Activated CD4-positive, alpha-beta T cell treated with anti-CD3 and anti-CD28 coated beads, Interleukin-2, amount 10 ng/mL, durations not matched to agents 24 days and 14 days (primary cell): ENCODE measurements at regions not wholly inside any gene's neighbourhood (a gene's known extent, or its start where the extent isn't known, plus 50 kb on each side); places are given as distances from the start of the nearest gene placed in this dataset.

Source experiments
- DNase-seq: peaks from one replicate; pipeline ENCODE4 v3.0.0; 2022
- H3K27ac Mint-ChIP-seq: one replicate; pipeline ENCODE4 v1.8.0; 2022; ENCODE audit warnings: mild to moderate bottlenecking, mixed read lengths
- H3K27me3 Mint-ChIP-seq: one replicate; pipeline ENCODE4 v1.8.0; 2022; ENCODE audit warnings: mixed read lengths
- H3K36me3 Mint-ChIP-seq: one replicate; pipeline ENCODE4 v1.8.0; 2022; ENCODE audit warnings: low read depth, mild to moderate bottlenecking, mixed read lengths
- H3K4me1 Mint-ChIP-seq: one replicate; pipeline ENCODE4 v1.8.0; 2021; ENCODE audit warnings: mixed read lengths
- H3K4me3 Mint-ChIP-seq: one replicate; pipeline ENCODE4 v1.8.0; 2022; ENCODE audit warnings: mild to moderate bottlenecking, moderate library complexity, mixed read lengths
- H3K9me3 Mint-ChIP-seq: one replicate; pipeline ENCODE4 v1.8.0; 2021; ENCODE audit warnings: mixed read lengths
- intact Hi-C: fragments of 100-400 bp; cut with micrococcal nuclease; formaldehyde crosslinking; loops from one replicate; pipeline ENCODE4 v1.15.1; 2023

DNA sequence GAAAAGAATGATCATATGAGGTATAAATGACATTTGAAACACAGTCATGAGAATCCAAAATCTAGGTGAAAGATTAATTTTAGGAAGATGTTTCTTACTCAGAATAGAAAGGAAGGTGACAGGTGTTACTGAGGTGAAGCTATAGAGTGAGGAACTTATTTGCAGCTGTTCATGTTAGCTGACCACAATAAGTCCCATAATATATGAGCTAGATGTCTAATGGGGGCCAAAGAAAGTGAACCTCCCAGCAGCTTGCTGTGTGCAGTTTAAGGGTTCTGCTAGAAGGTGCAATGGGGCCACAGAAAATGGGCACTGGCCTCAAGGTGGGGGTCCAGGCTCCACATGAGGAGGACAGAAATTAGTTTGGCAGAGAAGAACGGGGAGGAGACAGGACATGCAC lies 1374.9 kb upstream of the CRIM1 start:
- no peaks in the 10 kb centered on the region for H3K9me3 Mint-ChIP-seq
- no peak overlapping the region for H3K27ac Mint-ChIP-seq
- intact Hi-C loops, result no loop called here
- no peaks in the 10 kb centered on the region for H3K4me1 Mint-ChIP-seq
- H3K36me3 Mint-ChIP-seq, result no peaks in the 10 kb centered on the region
- H3K27me3 Mint-ChIP-seq, result no peaks in the 10 kb centered on the region
- H3K4me3 Mint-ChIP-seq, result no peak overlapping the region
- DNase-seq, result no peak

DNA sequence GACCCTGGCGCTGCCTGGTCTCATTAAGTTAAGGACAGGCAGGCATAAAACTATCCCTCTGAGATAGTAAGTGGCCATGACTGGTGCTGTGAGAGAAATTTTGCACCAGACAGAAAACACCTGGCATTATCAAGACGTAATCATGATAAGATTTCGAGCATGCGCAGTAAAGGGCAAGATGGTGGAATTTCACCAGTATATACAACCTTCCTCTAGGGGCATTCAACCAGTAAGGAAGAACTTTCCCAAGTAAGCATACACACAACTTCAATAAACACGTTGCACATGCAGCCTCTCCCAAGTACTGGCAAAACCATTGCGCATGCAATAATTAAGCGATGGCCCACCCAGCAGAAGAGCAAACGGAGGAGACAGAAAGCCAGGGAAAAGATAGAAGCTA lies 1376.4 kb upstream of the CRIM1 start:
- peaks cover 3% of the 10 kb centered on the region for H3K9me3 Mint-ChIP-seq
- no peaks in the 10 kb centered on the region for H3K27me3 Mint-ChIP-seq
- no peaks in the 10 kb centered on the region for H3K36me3 Mint-ChIP-seq
- DNase-seq, result no peak
- intact Hi-C loops, result no loop called here
- H3K4me3 Mint-ChIP-seq, result no peak overlapping the region
- H3K4me1 Mint-ChIP-seq, result no peaks in the 10 kb centered on the region
- H3K27ac Mint-ChIP-seq, result no peak overlapping the region

DNA sequence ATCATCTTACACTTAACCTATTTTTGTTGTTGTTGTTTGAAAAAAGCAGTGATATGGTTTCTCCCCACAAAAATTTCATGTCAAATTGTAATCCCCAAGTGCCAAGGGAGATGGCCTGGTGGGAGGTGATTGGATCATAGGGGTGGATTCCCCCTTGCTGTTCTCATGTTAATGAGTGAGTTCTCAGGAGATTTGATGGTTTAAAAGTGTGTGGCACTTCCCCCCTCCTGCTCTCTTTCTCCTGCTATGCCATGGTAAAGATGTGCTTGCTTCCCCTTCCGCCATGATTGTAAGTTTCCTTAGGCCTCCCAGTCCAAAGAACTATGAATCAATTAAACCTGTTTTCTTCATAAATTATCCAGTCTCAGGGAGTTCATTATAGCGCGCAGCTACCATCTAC lies 1362.7 kb upstream of the FAM98A start:
- no peaks in the 10 kb centered on the region for H3K27me3 Mint-ChIP-seq
- H3K36me3 Mint-ChIP-seq, result no peaks in the 10 kb centered on the region
- H3K9me3 Mint-ChIP-seq, result no peaks in the 10 kb centered on the region
- no peak for DNase-seq
- intact Hi-C loops, result no loop called here
- no peaks in the 10 kb centered on the region for H3K4me1 Mint-ChIP-seq
- H3K27ac Mint-ChIP-seq, result no peak overlapping the region
- H3K4me3 Mint-ChIP-seq, result no peak overlapping the region

DNA sequence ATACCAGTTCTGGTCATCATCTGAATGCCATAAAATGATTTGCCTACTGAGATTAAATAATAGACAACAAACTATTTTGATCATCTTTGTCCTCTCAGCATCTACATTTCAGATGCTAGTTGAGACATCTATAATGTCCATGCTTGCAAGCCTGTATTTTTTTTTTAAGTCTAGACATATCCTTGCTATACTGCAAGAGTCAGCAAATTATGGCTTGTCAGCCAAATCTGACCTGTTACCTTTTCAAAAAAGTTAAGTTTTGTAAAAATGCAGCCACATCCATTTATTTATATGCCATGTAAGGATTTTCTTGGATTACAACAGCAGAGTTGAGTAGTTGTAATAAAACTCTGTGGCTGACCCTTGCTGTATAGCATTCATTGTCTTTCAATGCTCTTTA lies 1355.7 kb upstream of the FAM98A start:
- Mint-ChIP-seq H3K4me1 (no peaks in the 10 kb centered on the region), H3K27me3 (no peaks in the 10 kb centered on the region), H3K9me3 (no peaks in the 10 kb centered on the region), H3K36me3 (no peaks in the 10 kb centered on the region), H3K4me3 (no peak overlapping the region), H3K27ac (no peak overlapping the region)
- no peak for DNase-seq
- intact Hi-C loops, result no loop called here

DNA sequence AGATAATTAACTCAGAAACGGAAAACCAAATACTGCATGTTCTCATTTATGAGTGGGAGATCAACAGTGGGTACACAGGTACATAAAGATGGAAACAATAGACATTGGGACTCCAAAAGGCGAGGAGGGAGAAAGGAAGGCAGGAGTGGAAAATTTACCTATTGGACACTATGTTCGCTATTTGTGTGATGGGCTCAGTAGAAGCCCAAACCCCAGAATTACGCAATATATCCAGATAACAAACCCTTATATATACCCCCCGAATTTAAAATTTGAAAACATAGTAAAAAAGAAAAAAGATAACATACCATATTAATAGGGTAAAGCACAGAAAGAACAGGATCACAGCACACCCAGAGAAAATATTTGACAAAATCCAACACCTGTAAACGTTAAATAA lies 1351.7 kb upstream of the FAM98A start:
- DNase-seq, result no peak
- Mint-ChIP-seq H3K4me3 (no peak overlapping the region), H3K27ac (no peak overlapping the region), H3K27me3 (no peaks in the 10 kb centered on the region), H3K4me1 (no peaks in the 10 kb centered on the region), H3K9me3 (no peaks in the 10 kb centered on the region), H3K36me3 (no peaks in the 10 kb centered on the region)
- intact Hi-C loops, result no loop called here

DNA sequence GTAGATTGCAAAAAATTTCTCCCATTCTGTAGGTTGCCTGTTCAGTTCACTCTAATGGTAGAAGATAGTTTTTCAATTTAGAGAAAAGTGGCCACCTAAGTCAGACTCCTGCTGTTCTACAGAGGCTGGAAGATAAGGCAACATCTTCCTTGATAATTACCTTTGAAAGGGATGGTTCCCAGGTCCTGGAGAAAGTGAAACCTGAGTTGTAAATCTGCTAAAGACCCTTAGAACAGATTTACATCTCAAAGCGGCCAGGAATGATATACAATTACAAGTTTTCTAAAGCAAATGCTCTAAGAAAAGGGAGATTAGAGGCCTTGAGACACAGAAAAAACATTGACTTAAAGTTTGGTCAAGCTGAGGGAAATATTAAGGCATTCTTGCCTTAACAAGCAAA lies 1350.2 kb upstream of the FAM98A start:
- no peak overlapping the region for H3K27ac Mint-ChIP-seq
- H3K27me3 Mint-ChIP-seq, result no peaks in the 10 kb centered on the region
- no peaks in the 10 kb centered on the region for H3K9me3 Mint-ChIP-seq
- no peaks in the 10 kb centered on the region for H3K36me3 Mint-ChIP-seq
- DNase-seq, result no peak
- no peak overlapping the region for H3K4me3 Mint-ChIP-seq
- intact Hi-C loops, result no loop called here
- no peaks in the 10 kb centered on the region for H3K4me1 Mint-ChIP-seq

DNA sequence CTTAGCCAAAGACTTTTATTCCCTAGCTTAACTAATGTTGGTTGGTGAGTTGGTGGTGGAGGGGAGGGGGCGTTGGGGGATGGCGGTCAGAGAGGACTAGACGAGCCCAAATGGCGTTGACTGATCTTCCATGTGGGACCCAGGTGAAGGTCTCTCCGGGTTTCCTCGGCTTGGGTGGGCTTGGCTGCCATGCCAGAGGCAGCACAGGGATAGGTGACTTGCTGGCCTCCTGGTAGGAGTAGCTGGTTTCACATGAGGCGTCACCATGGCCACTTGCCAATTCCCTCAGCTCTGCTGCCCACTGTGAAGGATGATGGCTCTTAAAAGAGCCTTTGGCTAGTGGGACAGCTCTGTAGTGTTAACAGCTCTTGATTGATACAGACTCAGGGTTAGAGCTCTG lies 1337.0 kb upstream of the FAM98A start:
- Mint-ChIP-seq H3K9me3 (peaks cover 5% of the 10 kb centered on the region), H3K27me3 (no peaks in the 10 kb centered on the region), H3K36me3 (no peaks in the 10 kb centered on the region), H3K27ac (no peak overlapping the region), H3K4me3 (no peak overlapping the region), H3K4me1 (no peaks in the 10 kb centered on the region)
- no peak for DNase-seq
- intact Hi-C loops, result no loop called here

DNA sequence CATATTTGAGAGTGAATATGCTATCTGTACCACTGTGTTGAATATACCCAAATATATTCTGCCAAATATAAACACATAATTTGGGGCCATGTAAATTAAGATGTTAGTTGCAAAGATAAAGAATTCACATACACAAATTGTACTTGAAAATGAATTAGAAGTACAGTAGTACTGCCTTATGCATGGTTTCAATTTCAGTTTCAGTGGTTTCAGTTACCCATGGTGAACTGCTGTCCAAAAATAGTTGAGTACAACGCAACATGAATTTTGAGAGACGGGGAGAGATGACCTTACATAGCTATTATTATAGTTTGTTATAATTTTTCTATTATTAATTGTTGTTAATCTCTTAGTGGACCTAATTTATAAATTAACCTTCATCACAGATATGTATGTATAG lies 1313.0 kb upstream of the FAM98A start:
- intact Hi-C loops, result no loop called here
- Mint-ChIP-seq H3K36me3 (no peaks in the 10 kb centered on the region), H3K27me3 (no peaks in the 10 kb centered on the region), H3K27ac (no peak overlapping the region), H3K4me1 (no peaks in the 10 kb centered on the region), H3K9me3 (no peaks in the 10 kb centered on the region), H3K4me3 (no peak overlapping the region)
- no peak for DNase-seq

DNA sequence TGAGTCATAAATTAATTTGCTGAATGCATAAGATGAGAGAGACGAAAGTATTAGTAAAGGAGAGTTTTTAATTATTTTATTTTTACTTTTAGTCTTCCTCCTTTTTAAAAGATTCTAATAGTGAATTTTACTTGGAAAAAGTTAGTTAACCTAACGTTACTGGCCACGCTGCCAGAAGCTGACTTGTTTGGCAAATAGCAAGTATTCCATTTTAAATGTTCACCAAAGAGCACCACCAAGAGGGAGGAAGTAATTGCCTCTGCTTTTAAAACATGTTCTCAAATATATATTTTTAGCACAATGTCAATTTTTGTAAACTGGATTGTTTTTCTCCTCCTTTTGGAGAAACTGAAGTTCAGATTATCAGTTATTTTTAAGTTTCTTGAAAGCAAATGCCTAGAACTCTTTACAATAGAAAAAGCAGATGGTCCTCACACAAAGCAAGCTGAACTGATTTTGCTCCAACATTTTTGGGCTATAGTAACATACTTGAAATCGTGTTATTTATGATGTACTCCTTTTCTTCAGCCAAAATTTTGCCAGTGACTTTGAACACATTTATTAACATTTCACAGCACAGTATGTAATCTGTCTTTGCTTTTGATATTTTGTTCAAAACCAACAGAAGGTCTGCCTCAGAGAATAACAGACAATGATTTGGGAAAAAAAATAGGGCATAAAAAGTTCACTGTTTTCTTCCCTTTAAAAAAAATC lies 1311.0 kb upstream of the FAM98A start:
- Mint-ChIP-seq H3K4me3 (no peak overlapping the region), H3K27ac (no peak overlapping the region), H3K4me1 (no peaks in the 10 kb centered on the region), H3K27me3 (no peaks in the 10 kb centered on the region), H3K9me3 (no peaks in the 10 kb centered on the region), H3K36me3 (no peaks in the 10 kb centered on the region)
- no peak for DNase-seq
- intact Hi-C loops, result no loop called here

DNA sequence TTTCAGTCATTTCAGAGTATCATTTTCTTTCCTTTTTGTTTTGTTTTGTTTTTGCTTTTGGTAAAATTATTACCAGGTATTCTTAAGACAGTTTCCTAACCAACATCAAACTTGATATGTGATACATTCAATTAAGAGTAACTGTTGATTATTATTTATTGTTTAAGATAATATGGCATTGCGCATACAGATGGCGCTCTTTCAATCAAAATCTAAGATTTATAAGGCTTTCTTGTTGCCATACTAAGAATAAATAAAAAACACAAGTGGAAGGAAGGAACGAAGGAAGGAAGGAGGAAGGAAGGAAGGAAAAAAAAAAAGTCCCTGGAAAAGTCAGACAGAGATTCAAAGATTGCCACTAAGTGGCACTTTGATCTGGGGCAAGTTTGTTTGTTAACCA lies 1308.7 kb upstream of the FAM98A start:
- Mint-ChIP-seq H3K9me3 (no peaks in the 10 kb centered on the region), H3K27me3 (no peaks in the 10 kb centered on the region), H3K27ac (no peak overlapping the region), H3K4me1 (no peaks in the 10 kb centered on the region), H3K36me3 (no peaks in the 10 kb centered on the region), H3K4me3 (no peak overlapping the region)
- DNase-seq, result no peak
- intact Hi-C loops, result no loop called here

DNA sequence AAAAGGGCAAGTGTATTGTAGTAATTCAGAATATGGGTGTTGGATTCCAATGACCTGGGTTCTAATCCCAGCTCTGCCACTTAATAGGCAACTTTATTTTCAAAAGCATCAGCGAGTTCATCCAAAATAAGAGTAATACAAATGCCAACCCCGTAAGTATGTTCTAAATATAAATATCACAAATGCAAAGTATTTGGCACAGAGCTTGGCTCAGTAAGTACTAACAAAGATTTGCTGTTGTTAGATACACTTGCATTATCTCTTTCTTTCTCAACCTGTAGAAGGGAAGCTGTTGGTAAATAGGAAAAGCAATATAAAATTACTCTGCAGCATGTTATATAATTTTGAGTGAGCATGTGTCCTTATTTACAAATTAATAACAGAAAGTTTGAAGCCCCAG lies 1302.6 kb upstream of the FAM98A start:
- intact Hi-C loops, result no loop called here
- Mint-ChIP-seq H3K27ac (no peak overlapping the region), H3K4me3 (no peak overlapping the region), H3K27me3 (no peaks in the 10 kb centered on the region), H3K4me1 (no peaks in the 10 kb centered on the region), H3K9me3 (no peaks in the 10 kb centered on the region), H3K36me3 (no peaks in the 10 kb centered on the region)
- DNase-seq, result no peak

DNA sequence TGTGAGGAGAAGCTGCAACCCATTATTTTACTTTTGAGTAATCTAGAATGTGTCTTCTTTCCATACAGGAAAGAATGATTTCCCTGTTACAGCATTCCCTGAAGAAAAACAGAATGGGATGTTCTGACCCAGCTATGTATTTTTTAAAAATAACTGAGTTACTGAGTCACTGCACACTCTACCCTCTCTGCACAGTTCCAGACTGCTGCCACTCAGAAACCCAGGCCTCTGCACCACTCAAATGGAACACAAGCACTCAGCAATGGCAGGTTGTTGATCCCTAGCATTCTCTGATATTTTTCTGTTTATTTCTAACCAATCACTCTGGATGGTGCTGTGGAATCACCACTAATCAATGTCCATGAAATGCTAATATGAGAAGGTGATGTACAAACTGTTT lies 1300.0 kb upstream of the FAM98A start:
- no peaks in the 10 kb centered on the region for H3K36me3 Mint-ChIP-seq
- H3K27ac Mint-ChIP-seq, result no peak overlapping the region
- H3K4me1 Mint-ChIP-seq, result no peaks in the 10 kb centered on the region
- H3K9me3 Mint-ChIP-seq, result no peaks in the 10 kb centered on the region
- H3K27me3 Mint-ChIP-seq, result no peaks in the 10 kb centered on the region
- DNase-seq, result no peak
- H3K4me3 Mint-ChIP-seq, result no peak overlapping the region
- intact Hi-C loops, result no loop called here

DNA sequence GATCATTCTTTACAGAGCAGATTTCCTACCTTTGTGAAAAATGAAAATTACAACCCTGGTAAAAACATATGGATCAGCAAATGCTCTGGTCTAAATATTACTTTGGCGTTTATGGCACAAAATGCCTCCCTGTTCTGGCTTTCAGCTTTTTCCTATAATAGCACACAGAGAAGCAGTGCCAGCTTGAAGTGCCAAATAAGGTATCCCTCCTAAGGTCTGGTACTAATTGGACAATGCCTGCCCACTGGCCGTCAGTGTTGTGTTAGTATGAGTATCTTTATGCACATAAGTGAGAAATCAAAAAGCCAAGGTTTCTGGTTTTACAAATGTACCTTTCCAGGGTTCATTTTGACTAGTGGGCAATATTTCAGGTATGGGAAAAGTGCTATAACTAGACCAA lies 1293.7 kb upstream of the FAM98A start:
- Mint-ChIP-seq H3K27ac (no peak overlapping the region), H3K27me3 (no peaks in the 10 kb centered on the region), H3K4me3 (no peak overlapping the region), H3K4me1 (no peaks in the 10 kb centered on the region), H3K36me3 (no peaks in the 10 kb centered on the region), H3K9me3 (no peaks in the 10 kb centered on the region)
- DNase-seq, result no peak
- intact Hi-C loops, result no loop called here

DNA sequence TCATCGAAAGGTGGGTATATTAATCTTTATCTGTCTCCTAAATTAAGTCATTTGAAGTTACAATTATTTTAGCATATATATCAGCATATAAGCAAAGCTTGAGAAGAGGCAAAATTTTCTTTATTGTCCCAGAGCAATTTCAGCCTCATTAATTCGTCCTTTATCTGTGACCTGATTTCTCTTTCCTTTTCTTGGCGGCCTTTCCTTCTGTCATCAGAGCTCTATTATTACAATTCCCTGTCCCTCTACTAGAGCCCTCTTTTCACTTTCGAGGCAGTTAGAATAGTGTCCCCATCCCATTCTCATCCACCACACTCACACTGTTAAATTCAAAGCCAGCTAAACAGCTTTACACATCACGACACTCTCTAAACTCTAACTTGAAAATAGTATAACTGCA lies 1293.2 kb upstream of the FAM98A start:
- intact Hi-C loops, result no loop called here
- DNase-seq, result no peak
- Mint-ChIP-seq H3K27ac (no peak overlapping the region), H3K4me3 (no peak overlapping the region), H3K4me1 (no peaks in the 10 kb centered on the region), H3K27me3 (no peaks in the 10 kb centered on the region), H3K9me3 (no peaks in the 10 kb centered on the region), H3K36me3 (no peaks in the 10 kb centered on the region)

DNA sequence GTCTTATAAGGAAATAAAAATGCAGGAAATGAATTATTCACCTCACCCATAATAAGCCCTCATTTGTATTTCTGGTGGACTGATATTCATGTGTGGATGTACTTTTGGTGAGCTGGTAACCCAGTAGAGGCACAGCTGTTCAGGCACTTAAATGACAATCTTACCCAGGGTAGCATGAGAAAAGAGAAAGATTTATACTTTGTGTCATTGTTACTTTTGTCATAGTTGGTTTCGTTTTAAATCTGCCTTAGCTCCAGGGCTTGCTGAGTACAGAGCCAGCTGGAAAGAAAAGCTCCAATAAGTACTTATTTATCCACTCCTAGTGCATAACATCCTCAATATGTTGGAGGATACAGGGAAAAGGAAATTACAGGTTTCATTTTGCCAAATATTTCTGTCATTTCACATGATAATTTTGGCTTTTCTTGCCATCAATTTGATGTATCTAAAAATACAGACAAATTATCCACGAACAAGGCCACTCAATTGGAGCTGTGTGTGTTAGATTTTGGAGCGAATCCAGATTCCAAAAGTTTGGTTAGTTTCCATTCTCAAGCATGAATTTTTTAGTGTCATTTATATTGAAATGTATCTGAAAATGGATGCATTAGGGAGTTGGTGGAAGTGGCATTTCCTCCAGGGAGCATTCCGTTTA lies 1276.1 kb upstream of the FAM98A start:
- Mint-ChIP-seq H3K36me3 (no peaks in the 10 kb centered on the region), H3K4me1 (no peaks in the 10 kb centered on the region), H3K4me3 (no peak overlapping the region), H3K27ac (no peak overlapping the region), H3K9me3 (no peaks in the 10 kb centered on the region), H3K27me3 (no peaks in the 10 kb centered on the region)
- intact Hi-C loops, result no loop called here
- DNase-seq, result no peak
